B cell (primary cell): ENCODE measurements at regions not wholly inside any gene's neighbourhood (a gene's known extent, or its start where the extent isn't known, plus 50 kb on each side); places are given as distances from the start of the nearest gene placed in this dataset.
"Not testable (repeated sequence)": the region's sequence is repeated elsewhere in the genome, so short reads cannot be mapped to it uniquely, and the experiment has no call there.

ENCODE experiments used
- ATAC-seq: fragments of 200-7000 bp; cut with Tn5 transposase; one replicate; pipeline ENCODE4 v1.10.0; 2021; ENCODE audit warnings: low read depth, mild to moderate bottlenecking, moderate number of reproducible peaks, moderate library complexity
- CTCF ChIA-PET: fragments of 350-600 bp; sonication (Branson Sonifier 250); formaldehyde crosslinking; loops from one replicate; lab custom pipeline; 2021; ENCODE audit warnings: antibody characterized with exemption, inconsistent platforms; lab: Charles Lee
- POLR2A ChIA-PET: fragments of 350-600 bp; sonication (Branson Sonifier 250); formaldehyde crosslinking; loops from one replicate; lab custom pipeline; 2021; ENCODE audit warnings: antibody characterized with exemption; lab: Charles Lee
- DNase-seq: peaks from one replicate; pipeline ENCODE4 v3.0.0; 2013
- H2AFZ ChIP-seq: 2 replicates; pipeline ENCODE4 v1.6.1; 2012; ENCODE audit warnings: mild to moderate bottlenecking, low read depth, low read length; ENCODE audit not compliant: insufficient read depth, poor library complexity, severe bottlenecking
- H3K27ac ChIP-seq, 2 donors: 1 replicate in 1 of 2; 2 replicates in 1 of 2; pipeline ENCODE4 v1.5.1; 2012 to 2013; ENCODE audit warnings: low read length in 2 of 2, mild to moderate bottlenecking in 2 of 2, moderate library complexity in 1 of 2
- H3K27me3 ChIP-seq, 4 experiments: fragments of 200-600 bp in 1 of 4; sonication (generic) in 1 of 4; replicated peaks in 1 of 4; 1 replicate in 2 of 4; 2 replicates in 2 of 4; pipeline versions ENCODE4 v1.6.1 to v1.7.0; 2013 to 2016; ENCODE audit warnings: low read length in 3 of 4, mild to moderate bottlenecking in 2 of 4, mixed read lengths in 1 of 4, moderate library complexity in 1 of 4; ENCODE audit not compliant: insufficient read depth in 4 of 4, control insufficient read depth in 3 of 4; ENCODE audit errors: control extremely low read depth in 1 of 4
- H3K36me3 ChIP-seq, 2 experiments: replicated peaks in 1 of 2; 1 replicate in 1 of 2; 2 replicates in 1 of 2; pipeline versions ENCODE4 v1.6.1 to v1.7.1; 2013; ENCODE audit warnings: low read length in 1 of 2; ENCODE audit not compliant: insufficient read depth in 2 of 2, control insufficient read depth in 1 of 2; ENCODE audit errors: control extremely low read depth in 1 of 2, extremely low read depth in 1 of 2
- H3K4me1 ChIP-seq, 2 donors: fragments of 200-600 bp in 1 of 2; sonication (generic) in 1 of 2; 1 replicate in 1 of 2; 2 replicates in 1 of 2; pipeline versions ENCODE4 v1.5.1 to v1.6.1; 2013 to 2017; ENCODE audit warnings: low read length in 2 of 2; ENCODE audit not compliant: control insufficient read depth in 2 of 2, insufficient read depth in 2 of 2
- H3K4me2 ChIP-seq: replicated peaks from 2 replicates; pipeline ENCODE3; 2012; ENCODE audit warnings: mild to moderate bottlenecking, low read depth, low read length; ENCODE audit not compliant: poor library complexity, severe bottlenecking
- H3K4me3 ChIP-seq, 5 experiments: fragments of 200-600 bp in 1 of 5; sonication (generic) in 1 of 5; 1 replicate in 3 of 5; 2 replicates in 2 of 5; pipeline versions ENCODE4 v1.5.1 to v1.7.0; 2011 to 2016; ENCODE audit warnings: low read length in 4 of 5, mild to moderate bottlenecking in 4 of 5, low read depth in 2 of 5, control low read depth in 1 of 5, moderate library complexity in 1 of 5; ENCODE audit not compliant: insufficient read depth in 1 of 5; ENCODE audit errors: control extremely low read depth in 1 of 5, extremely low read depth in 1 of 5
- H3K79me2 ChIP-seq: fragments of 200-600 bp; sonication (generic); one replicate; pipeline ENCODE4 v1.6.0; 2016; ENCODE audit warnings: low read length; ENCODE audit not compliant: control insufficient read depth, insufficient read depth
- H3K9ac ChIP-seq: fragments of 200-600 bp; sonication (generic); 2 replicates; pipeline ENCODE4 v1.6.1; 2017; ENCODE audit warnings: mild to moderate bottlenecking, low read length, moderate library complexity
- H3K9me3 ChIP-seq, 3 donors: one replicate each; pipeline versions ENCODE4 v1.6.1 to v1.7.1; 2013; ENCODE audit warnings: low read length in 2 of 3; ENCODE audit not compliant: control insufficient read depth in 2 of 3, insufficient read depth in 1 of 3; ENCODE audit errors: control extremely low read depth in 1 of 3
- H4K20me1 ChIP-seq: 2 replicates; pipeline ENCODE4 v1.6.0; 2012; ENCODE audit warnings: mild to moderate bottlenecking, low read length; ENCODE audit not compliant: insufficient read depth, control insufficient read depth, poor library complexity, severe bottlenecking
- H3K27ac Mint-ChIP-seq: one replicate; pipeline ENCODE4 v1.8.0; 2021; ENCODE audit warnings: mixed read lengths
- H3K27me3 Mint-ChIP-seq: one replicate; pipeline ENCODE4 v1.8.0; 2021; ENCODE audit warnings: mixed read lengths
- H3K4me1 Mint-ChIP-seq: one replicate; pipeline ENCODE4 v1.8.0; 2021; ENCODE audit warnings: mixed read lengths
- H3K4me3 Mint-ChIP-seq: one replicate; pipeline ENCODE4 v1.8.0; 2021; ENCODE audit warnings: mixed read lengths
- H3K9me3 Mint-ChIP-seq: one replicate; pipeline ENCODE4 v1.8.0; 2022; ENCODE audit warnings: mixed read lengths; ENCODE audit not compliant: insufficient read depth
- CTCF ChIP-seq: fragments of 200-600 bp; IDR thresholded peaks from one replicate; pipeline ENCODE4 v1.8.0; 2022; ENCODE audit warnings: antibody characterized with exemption, mild to moderate bottlenecking
- EZH2 ChIP-seq: IDR thresholded peaks from 2 replicates; pipeline ENCODE4 v1.6.1; 2012; ENCODE audit warnings: borderline replicate concordance, low read depth, mild to moderate bottlenecking, moderate library complexity, low read length; ENCODE audit not compliant: insufficient read depth, poor library complexity, severe bottlenecking
- WGBS: methylation state at CpG from one replicate; pipeline ENCODE4 v1.1.5; 2013; ENCODE audit warnings: missing lambda C conversion rate; ENCODE audit not compliant: insufficient coverage; 5-methylcytosine and 5-hydroxymethylcytosine counted together
- intact Hi-C: fragments of 100-400 bp; cut with micrococcal nuclease; formaldehyde crosslinking; loops from one replicate; pipeline ENCODE4 v1.10.0; 2022

- peaks cover 0 to 2% (median 0%) of the 10 kb centered on the region in 4 experiments for H3K27me3 ChIP-seq
- ATAC-seq (no peak), DNase-seq (no peak)
- peaks cover 9% of the 10 kb centered on the region for H3K27me3 Mint-ChIP-seq
- no peak overlapping the region for H2AFZ ChIP-seq
- 94% methylated on average over 19 of the region's 19 CpGs for WGBS
- TF ChIP-seq EZH2 (no peak), CTCF (no peak)
- intact Hi-C loops, result no loop called here
- CTCF ChIA-PET, result no interaction called here
- no peak overlapping the region for H3K4me3 Mint-ChIP-seq
- peaks cover 0 to 3% of the 10 kb centered on the region in 2 donors for H3K4me1 ChIP-seq
- H3K27ac ChIP-seq, result no peak overlapping the region
- H3K27ac Mint-ChIP-seq, result no peak overlapping the region
- H3K4me1 Mint-ChIP-seq, result peaks cover 8% of the 10 kb centered on the region
- H3K9me3 Mint-ChIP-seq, result no peaks in the 10 kb centered on the region
- POLR2A ChIA-PET, result interaction anchor here (0.6 kb wide), 1 partner anchor 19 kb away, joined by 7 read pairs; no protein-coding TSS in a partner anchor
- H3K9ac ChIP-seq, result no peak overlapping the region
- no peaks in the 10 kb centered on the region for H3K79me2 ChIP-seq
- H3K4me2 ChIP-seq, result no peak overlapping the region
- H3K36me3 ChIP-seq, result no peaks in the 10 kb centered on the region
- no peaks in the 10 kb centered on the region for H3K9me3 ChIP-seq
- no peaks in the 10 kb centered on the region for H4K20me1 ChIP-seq
- H3K4me3 ChIP-seq, result no peak overlapping the region
Measured at GRCh38 chr20:25989196-25989595, 292.5 kb upstream of the ZNF337 start.

- intact Hi-C loops, H3K79me2 ChIP-seq, H3K4me2 ChIP-seq, H3K27me3 ChIP-seq, ATAC-seq, H3K27me3 Mint-ChIP-seq, H3K36me3 ChIP-seq, POLR2A ChIA-PET, H3K9ac ChIP-seq, H3K9me3 ChIP-seq, H3K4me1 ChIP-seq, DNase-seq, CTCF ChIA-PET, H3K9me3 Mint-ChIP-seq, H4K20me1 ChIP-seq, H3K4me1 Mint-ChIP-seq, H3K4me3 ChIP-seq, H3K27ac ChIP-seq, H3K27ac Mint-ChIP-seq: not testable (repeated sequence)
- H2AFZ ChIP-seq, result peak overlapping the region; percentile 84
- 95% methylated on average over 13 of the region's 14 CpGs for WGBS
- peak overlapping the region; percentile 76 for H3K4me3 Mint-ChIP-seq
Measured at GRCh38 chr20:25987928-25988560, 291.4 kb upstream of the ZNF337 start.
